GM10266 (cell line): ENCODE measurements at regions not wholly inside any gene's neighbourhood (a gene's known extent, or its start where the extent isn't known, plus 50 kb on each side); places are given as distances from the start of the nearest gene placed in this dataset.
"Not testable (repeated sequence)": the region's sequence is repeated elsewhere in the genome, so short reads cannot be mapped to it uniquely, and the experiment has no call there.

ENCODE experiments used
- DNase-seq: peaks from one replicate; pipeline ENCODE4 v3.0.0; 2012; ENCODE audit errors: extremely low spot score
- TF ChIP-seq, protein P1 (sequence below): IDR thresholded peaks from 2 replicates; pipeline ENCODE4 v1.5.1; 2012; ENCODE audit warnings: mild to moderate bottlenecking, low read depth; ENCODE audit not compliant: control insufficient read depth, insufficient read depth; ENCODE audit errors: missing control alignments

DNA sequence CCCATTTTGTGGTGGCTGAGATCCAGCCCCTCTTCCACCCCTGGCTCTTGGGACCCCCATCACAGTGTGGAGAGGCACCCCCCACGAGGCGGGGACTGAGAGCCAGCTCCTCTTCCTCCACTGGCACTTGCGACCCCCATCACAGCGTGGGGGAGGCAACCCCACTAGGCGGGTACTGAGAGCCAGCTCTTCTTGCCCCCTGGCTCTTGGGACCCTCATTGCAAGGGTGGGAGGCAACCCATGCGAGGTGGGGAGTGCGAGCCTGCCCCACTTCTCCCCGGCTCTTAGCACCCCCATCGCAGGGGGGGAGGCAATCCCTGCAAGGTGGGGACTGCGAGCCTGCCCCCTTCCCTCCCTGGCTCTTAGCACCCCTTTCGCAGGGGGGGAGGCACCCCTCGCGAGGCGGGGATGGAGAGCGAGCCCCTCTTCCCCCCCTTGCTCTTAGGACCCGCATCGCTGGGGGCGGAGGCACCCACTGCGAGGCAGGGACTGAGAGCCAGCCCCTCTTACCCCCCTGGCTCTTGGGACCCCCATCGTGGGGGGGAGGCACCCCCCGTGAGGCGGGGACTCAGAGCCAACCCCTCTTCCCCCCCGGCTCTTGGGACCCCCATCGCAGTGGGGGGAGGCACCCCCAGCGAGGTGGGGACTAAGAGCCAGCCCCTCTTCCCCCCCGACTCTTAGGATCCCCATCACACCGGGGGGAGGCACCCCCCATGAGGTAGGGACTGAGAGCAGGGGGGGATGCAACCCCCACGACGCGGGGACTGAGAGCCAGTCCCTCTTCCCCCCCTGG is 364.6 kb upstream of the SPRY2 start:
- TF ChIP-seq, protein P1, sequence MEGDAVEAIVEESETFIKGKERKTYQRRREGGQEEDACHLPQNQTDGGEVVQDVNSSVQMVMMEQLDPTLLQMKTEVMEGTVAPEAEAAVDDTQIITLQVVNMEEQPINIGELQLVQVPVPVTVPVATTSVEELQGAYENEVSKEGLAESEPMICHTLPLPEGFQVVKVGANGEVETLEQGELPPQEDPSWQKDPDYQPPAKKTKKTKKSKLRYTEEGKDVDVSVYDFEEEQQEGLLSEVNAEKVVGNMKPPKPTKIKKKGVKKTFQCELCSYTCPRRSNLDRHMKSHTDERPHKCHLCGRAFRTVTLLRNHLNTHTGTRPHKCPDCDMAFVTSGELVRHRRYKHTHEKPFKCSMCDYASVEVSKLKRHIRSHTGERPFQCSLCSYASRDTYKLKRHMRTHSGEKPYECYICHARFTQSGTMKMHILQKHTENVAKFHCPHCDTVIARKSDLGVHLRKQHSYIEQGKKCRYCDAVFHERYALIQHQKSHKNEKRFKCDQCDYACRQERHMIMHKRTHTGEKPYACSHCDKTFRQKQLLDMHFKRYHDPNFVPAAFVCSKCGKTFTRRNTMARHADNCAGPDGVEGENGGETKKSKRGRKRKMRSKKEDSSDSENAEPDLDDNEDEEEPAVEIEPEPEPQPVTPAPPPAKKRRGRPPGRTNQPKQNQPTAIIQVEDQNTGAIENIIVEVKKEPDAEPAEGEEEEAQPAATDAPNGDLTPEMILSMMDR = no peak
- DNase-seq = no peak

DNA sequence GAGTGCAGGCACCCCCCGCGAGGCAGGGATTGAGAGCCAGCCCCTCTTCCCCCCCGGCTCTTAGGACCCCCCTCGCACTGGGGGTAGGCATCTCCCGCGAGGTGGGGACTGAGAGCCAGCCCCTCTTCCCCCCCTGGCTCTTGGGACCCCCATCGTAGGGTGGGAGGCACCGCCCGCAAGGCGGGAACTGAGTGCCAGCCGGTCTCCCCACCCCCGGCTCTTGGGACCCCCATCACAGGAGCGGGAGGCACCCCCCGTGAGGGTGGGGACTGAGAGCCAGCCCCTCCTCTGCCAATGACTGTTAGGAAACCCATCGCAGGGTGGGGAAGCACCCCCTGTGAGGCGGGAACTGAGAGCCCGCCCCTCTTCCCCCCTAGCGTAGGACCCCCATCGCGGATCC is 363.4 kb upstream of the SPRY2 start:
- TF ChIP-seq, protein P1 = no peak
- DNase-seq = no peak

DNA sequence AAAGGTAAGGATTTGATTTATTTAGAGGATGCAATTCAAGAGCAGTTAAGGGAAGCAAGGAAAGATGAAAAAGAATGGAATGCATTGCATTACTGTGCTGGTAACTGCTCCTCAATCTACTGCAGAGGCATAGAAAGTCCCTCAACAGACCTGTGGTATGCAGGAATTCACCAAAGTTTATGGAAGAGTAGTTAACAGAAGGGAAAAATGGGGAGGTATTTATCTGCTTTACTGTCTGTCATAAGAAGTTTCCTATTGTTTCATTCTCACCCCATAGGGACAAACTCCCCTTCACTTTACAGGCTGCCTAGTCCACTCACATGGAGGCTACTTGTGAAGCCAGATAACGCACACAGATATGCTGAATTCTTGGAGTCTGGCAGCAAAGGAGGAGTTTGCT is 354.9 kb upstream of the SPRY2 start:
- DNase-seq = no peak

DNA sequence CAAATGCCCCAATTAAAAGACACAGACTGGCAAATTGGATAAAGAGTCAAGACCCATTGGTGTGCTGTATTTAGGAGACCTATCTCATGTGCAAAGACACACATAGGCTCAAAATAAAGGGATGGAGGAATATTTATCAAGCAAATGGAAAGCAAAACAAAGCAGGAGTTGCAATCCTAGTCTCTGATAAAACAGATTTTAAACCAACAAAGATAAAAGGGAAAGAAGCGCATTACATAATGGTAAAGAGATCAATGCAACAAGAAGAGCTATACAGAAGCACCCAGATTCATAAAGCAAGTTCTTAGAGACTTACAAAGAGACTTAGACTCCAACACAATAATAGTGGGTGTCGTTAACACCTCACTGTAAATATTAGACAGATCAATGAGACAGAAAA is 350.9 kb upstream of the SPRY2 start:
- not testable (repeated sequence) for DNase-seq

More for the DNA sequence above, 354.9 kb upstream of the SPRY2 start:
- TF ChIP-seq, protein P1 = no peak

DNA sequence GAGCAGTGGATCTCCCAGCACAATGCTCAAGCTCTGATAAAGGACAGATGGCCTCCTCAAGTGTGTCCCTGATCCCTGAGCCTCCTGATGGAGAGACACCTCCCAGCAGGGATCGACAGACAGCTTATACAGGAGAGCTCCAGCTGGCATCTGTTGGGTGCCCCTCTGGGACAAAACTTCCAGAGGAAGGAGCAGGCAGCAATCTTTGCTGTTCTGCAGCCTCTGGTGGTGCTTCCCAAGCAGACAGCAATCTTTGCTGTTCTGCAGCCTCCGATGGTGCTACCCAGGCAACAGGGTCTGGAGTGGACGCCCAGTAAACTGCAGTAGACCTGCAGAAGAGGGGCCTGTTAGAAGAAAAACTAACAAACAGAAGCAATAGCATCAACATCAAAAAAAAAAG is 349.3 kb upstream of the SPRY2 start:
- TF ChIP-seq, protein P1 = no peak
- no peak for DNase-seq

DNA sequence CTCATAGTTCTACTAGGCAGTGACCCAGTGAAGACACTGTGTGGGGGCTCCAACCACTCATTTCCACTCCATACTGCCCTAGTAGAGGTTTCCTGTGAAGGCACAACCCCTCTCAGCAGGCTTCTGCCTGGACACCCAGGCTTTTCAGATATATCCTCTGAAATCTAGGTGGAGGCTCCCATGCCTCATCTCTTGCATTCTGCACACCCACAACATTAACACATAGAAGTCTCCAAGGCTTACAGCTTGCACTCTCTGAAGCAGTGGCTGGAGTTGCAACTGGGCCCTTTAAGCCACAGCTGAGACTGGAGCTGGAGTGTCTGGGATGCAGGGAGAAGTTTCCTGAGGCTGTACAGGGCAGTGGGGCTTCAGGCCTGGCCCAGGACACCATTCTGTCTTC is 347.7 kb upstream of the SPRY2 start:
- TF ChIP-seq, protein P1 = no peak
- DNase-seq = no peak

DNA sequence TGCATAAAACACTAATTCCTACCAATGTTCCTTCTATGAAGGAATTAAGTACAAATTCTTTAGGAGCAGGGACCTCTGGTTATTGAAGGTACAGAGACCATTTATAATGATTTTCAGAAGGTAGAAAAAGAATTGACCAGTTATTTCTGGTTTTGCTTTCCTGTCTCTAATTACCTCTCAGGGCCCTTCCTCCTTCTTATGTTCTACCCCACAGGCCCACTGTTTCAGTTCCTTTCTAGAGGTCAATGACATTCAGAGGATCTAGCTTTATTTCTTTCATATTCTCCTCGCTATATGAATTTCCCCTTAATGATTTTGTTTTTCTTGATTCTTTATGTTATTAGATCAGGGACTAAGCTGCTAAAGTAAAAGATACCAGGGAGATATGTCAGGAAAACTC is 345.0 kb upstream of the SPRY2 start:
- DNase-seq = no peak

More for the DNA sequence above, 345.0 kb upstream of the SPRY2 start:
- TF ChIP-seq, protein P1 = no peak
